Neuronal stem cell (in vitro differentiated cells): ENCODE measurements at regions not wholly inside any gene's neighbourhood (a gene's known extent, or its start where the extent isn't known, plus 50 kb on each side); places are given as distances from the start of the nearest gene placed in this dataset.

Source experiments
- DNase-seq: peaks from one replicate; pipeline ENCODE4 v3.0.0-alpha.2; 2013; ENCODE audit warnings: low spot score
- H2AFZ ChIP-seq: one replicate; pipeline ENCODE4 v1.6.1; 2013; ENCODE audit warnings: mild to moderate bottlenecking, low read length, inconsistent platforms
- H2AK5ac ChIP-seq: 2 replicates; pipeline ENCODE4 v1.6.1; 2013; ENCODE audit warnings: low read depth, mild to moderate bottlenecking, inconsistent platforms, low read length, moderate library complexity, mixed read lengths
- H2BK120ac ChIP-seq: 2 replicates; pipeline ENCODE4 v1.6.1; 2013; ENCODE audit warnings: low read depth, mild to moderate bottlenecking, inconsistent platforms, low read length, moderate library complexity, mixed read lengths
- H2BK12ac ChIP-seq: one replicate; pipeline ENCODE4 v1.6.1; 2013; ENCODE audit warnings: low read length, inconsistent platforms
- H2BK15ac ChIP-seq: 2 replicates; pipeline ENCODE4 v1.6.1; 2013; ENCODE audit warnings: mild to moderate bottlenecking, low read length, inconsistent platforms, mixed read lengths
- H2BK5ac ChIP-seq: one replicate; pipeline ENCODE4 v1.6.1; 2013; ENCODE audit warnings: inconsistent platforms, mild to moderate bottlenecking, low read length, moderate library complexity
- H3K14ac ChIP-seq: one replicate; pipeline ENCODE4 v1.6.1; 2013; ENCODE audit warnings: low read length, inconsistent platforms
- H3K18ac ChIP-seq: 2 replicates; pipeline ENCODE4 v1.6.1; 2013; ENCODE audit warnings: low read length, inconsistent platforms
- H3K23ac ChIP-seq: 2 replicates; pipeline ENCODE4 v1.6.1; 2013; ENCODE audit warnings: low read depth, mild to moderate bottlenecking, mixed read lengths, low read length, inconsistent platforms; ENCODE audit not compliant: poor library complexity
- H3K27ac ChIP-seq: replicated peaks from 3 replicates; pipeline ENCODE4 v1.5.1; 2013; ENCODE audit warnings: low read length, inconsistent platforms
- H3K27me3 ChIP-seq, 3 experiments: 2 replicates each; pipeline ENCODE4 v1.6.1; 2013; ENCODE audit warnings: low read length in 3 of 3, mild to moderate bottlenecking in 2 of 3, inconsistent platforms in 1 of 3, low read depth in 1 of 3, mixed read lengths in 1 of 3, moderate library complexity in 1 of 3; ENCODE audit not compliant: control insufficient read depth in 3 of 3, insufficient read depth in 3 of 3
- H3K36me3 ChIP-seq, 2 donors: replicated peaks in 1 of 2; 2 replicates each; pipeline ENCODE4 v1.6.1; 2013; ENCODE audit warnings: low read length in 2 of 2; ENCODE audit not compliant: control insufficient read depth in 2 of 2, insufficient read depth in 2 of 2
- H3K4ac ChIP-seq: 2 replicates; pipeline ENCODE4 v1.6.1; 2013; ENCODE audit warnings: inconsistent platforms, mild to moderate bottlenecking, low read length, moderate library complexity
- H3K4me1 ChIP-seq, 2 donors: 1 replicate in 1 of 2; 2 replicates in 1 of 2; pipeline ENCODE4 v1.6.1; 2013; ENCODE audit warnings: low read length in 2 of 2, low read depth in 1 of 2; ENCODE audit not compliant: control insufficient read depth in 2 of 2, insufficient read depth in 1 of 2
- H3K4me2 ChIP-seq: one replicate; pipeline ENCODE4 v1.6.1; 2013; ENCODE audit warnings: mild to moderate bottlenecking, low read length, inconsistent platforms; ENCODE audit not compliant: insufficient read depth, poor library complexity, severe bottlenecking
- H3K4me3 ChIP-seq, 2 donors: 2 replicates each; pipeline ENCODE4 v1.5.1; 2013; ENCODE audit warnings: low read length in 2 of 2, mild to moderate bottlenecking in 2 of 2, inconsistent platforms in 1 of 2, moderate library complexity in 1 of 2
- H3K79me1 ChIP-seq: one replicate; pipeline ENCODE4 v1.6.1; 2013; ENCODE audit warnings: low read depth, mild to moderate bottlenecking, inconsistent platforms, low read length, moderate library complexity
- H3K9ac ChIP-seq: one replicate; pipeline ENCODE4 v1.6.1; 2013; ENCODE audit warnings: mild to moderate bottlenecking, low read depth, low read length, inconsistent platforms; ENCODE audit not compliant: poor library complexity
- H3K9me3 ChIP-seq, 2 donors: replicated peaks in 1 of 2; 2 replicates each; pipeline versions ENCODE3 to v1.6.1; 2013; ENCODE audit warnings: low read length in 2 of 2, mild to moderate bottlenecking in 2 of 2, inconsistent platforms in 1 of 2, low read depth in 1 of 2, mixed read lengths in 1 of 2, moderate library complexity in 1 of 2; ENCODE audit not compliant: control insufficient read depth in 2 of 2, insufficient read depth in 1 of 2
- H4K8ac ChIP-seq: one replicate; pipeline ENCODE4 v1.6.1; 2013; ENCODE audit warnings: low read depth, mild to moderate bottlenecking, inconsistent platforms, low read length, moderate library complexity
- H4K91ac ChIP-seq: one replicate; pipeline ENCODE4 v1.6.1; 2013; ENCODE audit warnings: low read length, low read depth, mild to moderate bottlenecking, inconsistent platforms; ENCODE audit not compliant: poor library complexity
- WGBS, 2 donors: extraction: QIAGEN DNeasy Blood & Tissue Kit; methylation state at CpG; one replicate each; pipeline ENCODE4 v1.1.7; 2013; ENCODE audit warnings: missing lambda C conversion rate in 2 of 2, mixed read lengths in 1 of 2; ENCODE audit not compliant: insufficient read length in 2 of 2, insufficient replicate concordance in 1 of 2; ENCODE audit errors: extremely low coverage in 2 of 2; 5-methylcytosine and 5-hydroxymethylcytosine counted together

DNA sequence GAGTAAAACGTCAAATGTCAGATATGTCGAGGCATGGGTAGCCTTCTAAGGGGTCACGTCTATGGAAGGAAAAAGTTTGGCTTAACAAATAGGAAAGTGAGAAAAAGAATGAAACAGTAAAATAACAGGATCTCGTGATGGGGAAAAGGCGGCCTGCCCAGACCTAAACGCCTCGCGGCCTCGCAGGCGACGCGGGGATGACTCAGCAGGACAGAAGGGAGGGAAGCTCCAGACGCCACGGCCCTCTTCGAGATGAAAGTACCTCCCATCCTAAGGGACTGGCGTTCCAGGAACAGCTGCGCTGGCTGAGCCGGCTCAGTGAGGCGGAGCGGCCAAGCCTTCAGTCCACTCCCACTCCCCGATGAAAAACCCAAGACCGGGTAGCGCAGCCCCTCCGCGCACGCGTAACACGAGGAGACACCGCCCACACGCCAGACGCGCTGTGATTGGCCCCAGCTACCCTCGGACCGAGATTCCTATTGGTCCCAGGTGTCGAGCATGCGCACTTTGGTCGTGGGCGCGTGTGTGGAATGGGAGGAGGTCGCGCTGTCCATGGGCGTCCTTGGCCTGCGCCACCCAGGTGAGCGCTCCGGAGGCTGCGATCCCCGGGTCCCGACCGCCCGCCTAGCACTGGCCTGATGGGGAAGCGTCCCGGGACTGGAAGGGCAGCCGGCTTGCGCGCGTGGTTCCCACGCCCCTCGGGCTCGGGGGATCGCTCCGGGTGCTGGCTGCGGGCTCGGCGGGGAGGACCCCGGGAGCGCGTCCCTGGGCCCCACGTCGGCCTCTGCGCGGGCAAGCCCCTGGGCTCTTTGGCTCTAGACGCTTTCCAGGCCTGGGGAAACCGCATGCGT lies 588.5 kb downstream of the MTRR start:
- H3K14ac ChIP-seq: peak overlapping the region; percentile 50
- WGBS, 2 donors: no CpG with 5 or more reads among the region's 74 CpGs
- H3K79me1 ChIP-seq: peaks cover 2% of the 10 kb centered on the region
- H3K18ac ChIP-seq: peak overlapping the region; percentile 94
- H2AFZ ChIP-seq: no peak overlapping the region
- no peak overlapping the region for H2BK120ac ChIP-seq
- no peak overlapping the region for H4K8ac ChIP-seq
- peak overlapping the region; percentile 86 for H2AK5ac ChIP-seq
- H3K9me3 ChIP-seq: no peaks in the 10 kb centered on the region
- peak overlapping the region; percentile 80 for H2BK5ac ChIP-seq
- H2BK15ac ChIP-seq: peak overlapping the region; percentile 24
- H3K27ac ChIP-seq: no peak overlapping the region
- H3K4me1 ChIP-seq: no peaks in the 10 kb centered on the region
- no peak for DNase-seq
- peak overlapping the region; percentile 85 for H3K23ac ChIP-seq
- H3K9ac ChIP-seq: peak overlapping the region; percentile 91
- peak overlapping the region; percentile 44 for H3K4me2 ChIP-seq
- no peak overlapping the region for H4K91ac ChIP-seq
- no peaks in the 10 kb centered on the region for H3K27me3 ChIP-seq
- H3K4ac ChIP-seq: no peak overlapping the region
- H2BK12ac ChIP-seq: no peak overlapping the region
- H3K36me3 ChIP-seq: peaks cover 0 to 2% of the 10 kb centered on the region in 2 donors
- peak overlapping the region in 1 of 2 donors; percentile 76 for H3K4me3 ChIP-seq

- no peak overlapping the region for H2BK15ac ChIP-seq
- no peak overlapping the region for H4K8ac ChIP-seq
- H4K91ac ChIP-seq: no peak overlapping the region
- H3K27me3 ChIP-seq: no peaks in the 10 kb centered on the region
- H2BK120ac ChIP-seq: no peak overlapping the region
- H3K79me1 ChIP-seq: peaks cover 2% of the 10 kb centered on the region
- peak overlapping the region; percentile 44 for H3K4me2 ChIP-seq
- H3K14ac ChIP-seq: peak overlapping the region; percentile 50
- no peak overlapping the region for H3K27ac ChIP-seq
- H3K9me3 ChIP-seq: no peaks in the 10 kb centered on the region
- H2AK5ac ChIP-seq: peak overlapping the region; percentile 86
- WGBS, 2 donors: no CpG with 5 or more reads among the region's 22 CpGs
- peak overlapping the region; percentile 94 for H3K18ac ChIP-seq
- H3K36me3 ChIP-seq: peaks cover 0 to 2% of the 10 kb centered on the region in 2 donors
- H3K9ac ChIP-seq: peak overlapping the region; percentile 91
- no peak overlapping the region for H2AFZ ChIP-seq
- no peaks in the 10 kb centered on the region for H3K4me1 ChIP-seq
- H3K23ac ChIP-seq: peak overlapping the region; percentile 85
- H3K4ac ChIP-seq: no peak overlapping the region
- peak overlapping the region in 1 of 2 donors; percentile 76 for H3K4me3 ChIP-seq
- H2BK5ac ChIP-seq: peak overlapping the region; percentile 80
- DNase-seq: no peak
- H2BK12ac ChIP-seq: no peak overlapping the region
These were observed 589.1 kb downstream of the MTRR start for GRCh38 chr5:8458038-8458383.

- H3K4me1 ChIP-seq: no peaks in the 10 kb centered on the region
- H4K8ac ChIP-seq: no peak overlapping the region
- no peaks in the 10 kb centered on the region for H3K27me3 ChIP-seq
- no peak overlapping the region for H3K23ac ChIP-seq
- H3K36me3 ChIP-seq: peaks cover 0 to 2% of the 10 kb centered on the region in 2 donors
- no peak overlapping the region for H3K14ac ChIP-seq
- H3K9ac ChIP-seq: no peak overlapping the region
- no peak overlapping the region for H3K4me2 ChIP-seq
- no peak for DNase-seq
- no peak overlapping the region for H2BK5ac ChIP-seq
- H2BK120ac ChIP-seq: no peak overlapping the region
- H2BK12ac ChIP-seq: no peak overlapping the region
- no peak overlapping the region for H2AFZ ChIP-seq
- H3K4me3 ChIP-seq: no peak overlapping the region
- no CpG with 5 or more reads among the region's 3 CpGs for WGBS, 2 donors
- no peak overlapping the region for H2AK5ac ChIP-seq
- no peak overlapping the region for H4K91ac ChIP-seq
- H3K27ac ChIP-seq: no peak overlapping the region
- no peak overlapping the region for H3K18ac ChIP-seq
- peaks cover 2% of the 10 kb centered on the region for H3K79me1 ChIP-seq
- H2BK15ac ChIP-seq: no peak overlapping the region
- no peaks in the 10 kb centered on the region for H3K9me3 ChIP-seq
- no peak overlapping the region for H3K4ac ChIP-seq
These were observed 592.6 kb downstream of the MTRR start for GRCh38 chr5:8461543-8461942.

DNA sequence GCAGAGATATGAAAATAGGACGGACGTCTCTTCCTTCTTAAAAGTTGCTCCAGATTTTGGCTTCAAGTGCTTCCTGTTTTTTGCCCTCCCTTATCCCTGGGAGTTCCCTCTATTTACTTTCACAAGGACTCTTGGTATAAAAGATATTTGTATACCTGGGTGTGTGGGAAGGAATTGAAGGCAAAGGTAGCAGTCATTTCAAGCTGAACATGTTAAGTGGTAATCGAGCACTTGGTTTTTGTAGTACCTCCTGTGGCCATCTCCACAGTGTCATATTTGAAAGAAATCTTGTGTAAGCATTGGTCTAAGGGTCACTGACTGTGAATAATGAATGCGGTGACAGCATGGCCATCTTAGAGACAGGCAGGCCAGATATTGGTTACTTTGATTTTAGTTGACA lies 593.6 kb downstream of the MTRR start:
- H3K18ac ChIP-seq: no peak overlapping the region
- no peak overlapping the region for H3K23ac ChIP-seq
- no peak overlapping the region for H4K8ac ChIP-seq
- no peaks in the 10 kb centered on the region for H3K27me3 ChIP-seq
- no peak overlapping the region for H2AK5ac ChIP-seq
- H3K9me3 ChIP-seq: no peaks in the 10 kb centered on the region
- H2BK12ac ChIP-seq: no peak overlapping the region
- H3K4me1 ChIP-seq: no peaks in the 10 kb centered on the region
- H3K79me1 ChIP-seq: peaks cover 2% of the 10 kb centered on the region
- H3K4me3 ChIP-seq: no peak overlapping the region
- H3K36me3 ChIP-seq: peaks cover 0 to 2% of the 10 kb centered on the region in 2 donors
- H3K4me2 ChIP-seq: no peak overlapping the region
- no CpG with 5 or more reads among the region's 4 CpGs for WGBS, 2 donors
- no peak overlapping the region for H4K91ac ChIP-seq
- no peak overlapping the region for H3K9ac ChIP-seq
- no peak overlapping the region for H3K4ac ChIP-seq
- H2BK15ac ChIP-seq: no peak overlapping the region
- no peak overlapping the region for H2AFZ ChIP-seq
- H2BK120ac ChIP-seq: no peak overlapping the region
- no peak overlapping the region for H3K14ac ChIP-seq
- no peak overlapping the region for H3K27ac ChIP-seq
- no peak overlapping the region for H2BK5ac ChIP-seq
- DNase-seq: no peak
